GM23338 (cell line): ENCODE measurements at regions not wholly inside any gene's neighbourhood (a gene's known extent, or its start where the extent isn't known, plus 50 kb on each side); places are given as distances from the start of the nearest gene placed in this dataset.

Source experiments
- ATAC-seq: fragments of 200-7000 bp; cut with Tn5 transposase; 3 replicates; pipeline ENCODE4 v1.9.1; 2020
- DNase-seq: peaks from one replicate; pipeline ENCODE4 v3.0.0-alpha.2; 2015; ENCODE audit warnings: low spot score
- H2AFZ ChIP-seq: fragments of 200-600 bp; sonication (generic); 2 replicates; pipeline ENCODE4 v1.8.0; 2016; ENCODE audit warnings: antibody characterized with exemption, mild to moderate bottlenecking, moderate library complexity
- H3F3A ChIP-seq: fragments of 200-600 bp; sonication (generic); replicated peaks from 2 replicates; pipeline ENCODE4 v1.8.0; 2017; ENCODE audit warnings: antibody characterized with exemption, mixed run types, low read depth
- H3K27ac ChIP-seq: fragments of 200-600 bp; sonication (generic); 2 replicates; pipeline ENCODE4 v1.6.1; 2016; ENCODE audit warnings: low read depth
- H3K27me3 ChIP-seq: fragments of 200-600 bp; sonication (generic); 2 replicates; pipeline ENCODE4 v1.8.0; 2016; ENCODE audit warnings: mild to moderate bottlenecking, mixed run types, moderate library complexity; ENCODE audit not compliant: insufficient read depth
- H3K36me3 ChIP-seq: fragments of 200-600 bp; sonication (generic); 2 replicates; pipeline ENCODE4 v1.8.0; 2016; ENCODE audit warnings: mild to moderate bottlenecking; ENCODE audit not compliant: insufficient read depth
- H3K4me1 ChIP-seq: fragments of 200-600 bp; sonication (generic); 2 replicates; pipeline ENCODE4 v1.8.0; 2016; ENCODE audit warnings: mild to moderate bottlenecking, moderate library complexity; ENCODE audit not compliant: insufficient read depth
- H3K4me2 ChIP-seq: fragments of 200-600 bp; sonication (generic); 2 replicates; pipeline ENCODE4 v1.7.1; 2017; ENCODE audit warnings: mixed run types
- H3K4me3 ChIP-seq: fragments of 200-600 bp; sonication (generic); 2 replicates; pipeline ENCODE4 v1.6.1; 2016; ENCODE audit warnings: mixed run types
- H3K79me2 ChIP-seq: fragments of 200-600 bp; sonication (generic); replicated peaks from 2 replicates; pipeline ENCODE4 v1.8.0; 2017; ENCODE audit warnings: mild to moderate bottlenecking; ENCODE audit not compliant: insufficient read depth
- H3K9me2 ChIP-seq: fragments of 200-600 bp; sonication (generic); 2 replicates; pipeline ENCODE4 v1.8.0; 2017; ENCODE audit not compliant: insufficient read depth
- H4K20me1 ChIP-seq: fragments of 200-600 bp; sonication (generic); replicated peaks from 2 replicates; pipeline ENCODE4 v1.8.0; 2017; ENCODE audit warnings: mild to moderate bottlenecking; ENCODE audit not compliant: insufficient read depth
- H3K27ac Mint-ChIP-seq: 2 replicates; pipeline ENCODE4 v1.8.0; 2020; ENCODE audit warnings: inconsistent platforms, mild to moderate bottlenecking, moderate library complexity, mixed read lengths
- H3K27me3 Mint-ChIP-seq: 3 replicates; pipeline ENCODE4 v1.8.0; 2022; ENCODE audit warnings: low read depth, mild to moderate bottlenecking, moderate library complexity, mixed read lengths, inconsistent platforms; ENCODE audit not compliant: insufficient read depth, poor library complexity
- H3K36me3 Mint-ChIP-seq: 3 replicates; pipeline ENCODE4 v1.8.0; 2021; ENCODE audit warnings: low read depth, mild to moderate bottlenecking, inconsistent platforms, moderate library complexity, mixed read lengths
- H3K4me1 Mint-ChIP-seq: 3 replicates; pipeline ENCODE4 v1.8.0; 2020; ENCODE audit warnings: mild to moderate bottlenecking, inconsistent platforms, mixed read lengths
- H3K4me3 Mint-ChIP-seq: 3 replicates; pipeline ENCODE4 v1.8.0; 2021; ENCODE audit warnings: moderate library complexity, mild to moderate bottlenecking, inconsistent platforms, mixed read lengths
- H3K9me3 Mint-ChIP-seq: 3 replicates; pipeline ENCODE4 v1.8.0; 2020; ENCODE audit warnings: moderate library complexity, mild to moderate bottlenecking, inconsistent platforms, mixed read lengths
- CREB1 ChIP-seq: fragments of 250-450 bp; sonication (Bioruptor Pico); IDR thresholded peaks from 2 replicates; pipeline ENCODE4 v1.5.0; 2020; ENCODE audit warnings: low read depth, mild to moderate bottlenecking, moderate library complexity
- EZH2 ChIP-seq: fragments of 200-600 bp; sonication (generic); IDR thresholded peaks from one replicate; pipeline ENCODE4 v1.8.0; 2017; ENCODE audit warnings: antibody characterized with exemption, mild to moderate bottlenecking, low read depth; ENCODE audit not compliant: unreplicated experiment
- EZH2phosphoT487 ChIP-seq: fragments of 200-600 bp; sonication (generic); IDR thresholded peaks from one replicate; pipeline ENCODE4 v1.8.1; 2018; ENCODE audit warnings: antibody characterized with exemption; ENCODE audit not compliant: unreplicated experiment
- JUNB ChIP-seq: IDR thresholded peaks from one replicate; pipeline ENCODE4 v1.6.1; 2016; ENCODE audit warnings: antibody characterized with exemption; ENCODE audit not compliant: unreplicated experiment
- NANOG ChIP-seq: IDR thresholded peaks from 2 replicates; pipeline ENCODE4 v1.6.1; 2016; ENCODE audit warnings: antibody characterized with exemption, borderline replicate concordance
- POLR2AphosphoS5 ChIP-seq: IDR thresholded peaks from 2 replicates; pipeline ENCODE4 v1.6.1; 2016; ENCODE audit warnings: antibody characterized with exemption, low read depth
- STAT1 ChIP-seq: IDR thresholded peaks from one replicate; pipeline ENCODE4 v1.6.1; 2016; ENCODE audit warnings: antibody characterized with exemption; ENCODE audit not compliant: unreplicated experiment
- ZNF114 ChIP-seq: fragments of 250-450 bp; sonication (Bioruptor Pico); IDR thresholded peaks from 2 replicates; pipeline ENCODE4 v1.5.0; 2020; ENCODE audit warnings: mild to moderate bottlenecking, moderate library complexity
- TF ChIP-seq, protein P1 (sequence below): IDR thresholded peaks from one replicate; pipeline ENCODE4 v1.6.1; 2018; ENCODE audit warnings: antibody characterized with exemption; ENCODE audit not compliant: unreplicated experiment
- TF ChIP-seq, protein P2 (sequence below): fragments of 250-450 bp; sonication (Bioruptor Pico); IDR thresholded peaks from 2 replicates; pipeline ENCODE4 v1.5.0; 2020; ENCODE audit warnings: mild to moderate bottlenecking, moderate library complexity
- TF ChIP-seq, protein P3 (sequence below), 2 experiments: fragments of 200-600 bp in 1 of 2; sonication (generic) in 1 of 2; conservative IDR thresholded peaks; 2 replicates each; pipeline versions ENCODE4 v1.5.1 to v1.6.1; 2016 to 2017; ENCODE audit warnings: antibody characterized with exemption in 2 of 2, low read depth in 2 of 2, mild to moderate bottlenecking in 2 of 2, moderate library complexity in 1 of 2

DNA sequence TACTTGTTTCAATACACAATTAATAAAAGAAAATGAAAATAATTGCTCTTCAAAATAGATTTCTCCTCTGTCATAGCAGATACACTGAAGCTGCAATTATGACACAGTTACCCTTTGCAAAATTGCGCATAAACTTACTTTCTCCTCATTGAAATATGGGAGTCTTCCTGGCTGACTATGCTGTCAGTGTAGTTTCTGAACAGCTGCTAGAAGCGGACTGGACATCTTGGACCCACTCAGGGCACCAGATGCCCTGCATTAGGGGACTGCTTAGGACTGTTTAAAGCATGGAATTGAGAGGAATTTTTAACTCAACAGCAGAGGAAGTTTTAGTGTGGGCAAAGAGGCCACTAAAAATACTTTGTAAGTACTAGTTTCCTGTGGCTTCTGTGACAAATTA is 454.9 kb downstream of the ATP23 start (continued):
- TF ChIP-seq, protein P1, sequence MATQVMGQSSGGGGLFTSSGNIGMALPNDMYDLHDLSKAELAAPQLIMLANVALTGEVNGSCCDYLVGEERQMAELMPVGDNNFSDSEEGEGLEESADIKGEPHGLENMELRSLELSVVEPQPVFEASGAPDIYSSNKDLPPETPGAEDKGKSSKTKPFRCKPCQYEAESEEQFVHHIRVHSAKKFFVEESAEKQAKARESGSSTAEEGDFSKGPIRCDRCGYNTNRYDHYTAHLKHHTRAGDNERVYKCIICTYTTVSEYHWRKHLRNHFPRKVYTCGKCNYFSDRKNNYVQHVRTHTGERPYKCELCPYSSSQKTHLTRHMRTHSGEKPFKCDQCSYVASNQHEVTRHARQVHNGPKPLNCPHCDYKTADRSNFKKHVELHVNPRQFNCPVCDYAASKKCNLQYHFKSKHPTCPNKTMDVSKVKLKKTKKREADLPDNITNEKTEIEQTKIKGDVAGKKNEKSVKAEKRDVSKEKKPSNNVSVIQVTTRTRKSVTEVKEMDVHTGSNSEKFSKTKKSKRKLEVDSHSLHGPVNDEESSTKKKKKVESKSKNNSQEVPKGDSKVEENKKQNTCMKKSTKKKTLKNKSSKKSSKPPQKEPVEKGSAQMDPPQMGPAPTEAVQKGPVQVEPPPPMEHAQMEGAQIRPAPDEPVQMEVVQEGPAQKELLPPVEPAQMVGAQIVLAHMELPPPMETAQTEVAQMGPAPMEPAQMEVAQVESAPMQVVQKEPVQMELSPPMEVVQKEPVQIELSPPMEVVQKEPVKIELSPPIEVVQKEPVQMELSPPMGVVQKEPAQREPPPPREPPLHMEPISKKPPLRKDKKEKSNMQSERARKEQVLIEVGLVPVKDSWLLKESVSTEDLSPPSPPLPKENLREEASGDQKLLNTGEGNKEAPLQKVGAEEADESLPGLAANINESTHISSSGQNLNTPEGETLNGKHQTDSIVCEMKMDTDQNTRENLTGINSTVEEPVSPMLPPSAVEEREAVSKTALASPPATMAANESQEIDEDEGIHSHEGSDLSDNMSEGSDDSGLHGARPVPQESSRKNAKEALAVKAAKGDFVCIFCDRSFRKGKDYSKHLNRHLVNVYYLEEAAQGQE, result no peak
- TF ChIP-seq NANOG, result no peak

DNA sequence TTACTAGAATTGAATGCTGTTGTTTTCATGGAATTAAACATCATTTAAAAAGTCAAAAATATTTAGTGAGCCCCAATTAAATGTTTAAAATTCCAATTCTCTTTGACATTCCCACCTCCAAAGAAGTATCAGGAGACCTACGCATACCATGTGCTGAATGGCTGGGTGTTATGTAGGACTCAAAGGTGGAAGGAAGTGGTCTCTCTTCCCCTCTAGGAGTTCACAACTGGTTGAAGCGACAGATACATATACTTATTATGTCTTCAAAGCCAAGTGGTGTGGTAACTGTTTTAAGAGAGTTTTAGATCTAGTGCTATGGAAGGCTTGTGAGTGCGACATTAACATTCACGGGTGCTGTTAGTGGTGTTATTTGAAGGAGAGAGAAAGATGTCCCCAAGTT is 464.0 kb downstream of the ATP23 start:
- Histone ChIP-seq H3F3A (no peaks in the 10 kb centered on the region), H3K4me1 (no peaks in the 10 kb centered on the region), H3K9me2 (no peaks in the 10 kb centered on the region; the same call in none of the 2 replicates), H2AFZ (no peak overlapping the region), H3K4me2 (no peak overlapping the region; the same call in 1 of the 2 replicates), H3K79me2 (no peaks in the 10 kb centered on the region), H3K36me3 (no peaks in the 10 kb centered on the region), H3K27me3 (no peaks in the 10 kb centered on the region), H3K27ac (no peak overlapping the region), H3K4me3 (no peak overlapping the region), H4K20me1 (no peaks in the 10 kb centered on the region)
- Mint-ChIP-seq H3K4me3 (no peak overlapping the region), H3K27ac (no peak overlapping the region), H3K4me1 (peaks cover 15% of the 10 kb centered on the region), H3K36me3 (no peaks in the 10 kb centered on the region), H3K9me3 (no peaks in the 10 kb centered on the region), H3K27me3 (no peaks in the 10 kb centered on the region)
- no peak for DNase-seq
- no peak for ATAC-seq
- TF ChIP-seq, protein P1, result no peak
- TF ChIP-seq NANOG (no peak), EZH2 (no peak), EZH2phosphoT487 (no peak), POLR2AphosphoS5 (no peak), JUNB (no peak), STAT1 (no peak), ZNF114 (CRISPR knock-in tag) (no peak), CREB1 (CRISPR knock-in tag) (no peak)
- TF ChIP-seq, protein P2, sequence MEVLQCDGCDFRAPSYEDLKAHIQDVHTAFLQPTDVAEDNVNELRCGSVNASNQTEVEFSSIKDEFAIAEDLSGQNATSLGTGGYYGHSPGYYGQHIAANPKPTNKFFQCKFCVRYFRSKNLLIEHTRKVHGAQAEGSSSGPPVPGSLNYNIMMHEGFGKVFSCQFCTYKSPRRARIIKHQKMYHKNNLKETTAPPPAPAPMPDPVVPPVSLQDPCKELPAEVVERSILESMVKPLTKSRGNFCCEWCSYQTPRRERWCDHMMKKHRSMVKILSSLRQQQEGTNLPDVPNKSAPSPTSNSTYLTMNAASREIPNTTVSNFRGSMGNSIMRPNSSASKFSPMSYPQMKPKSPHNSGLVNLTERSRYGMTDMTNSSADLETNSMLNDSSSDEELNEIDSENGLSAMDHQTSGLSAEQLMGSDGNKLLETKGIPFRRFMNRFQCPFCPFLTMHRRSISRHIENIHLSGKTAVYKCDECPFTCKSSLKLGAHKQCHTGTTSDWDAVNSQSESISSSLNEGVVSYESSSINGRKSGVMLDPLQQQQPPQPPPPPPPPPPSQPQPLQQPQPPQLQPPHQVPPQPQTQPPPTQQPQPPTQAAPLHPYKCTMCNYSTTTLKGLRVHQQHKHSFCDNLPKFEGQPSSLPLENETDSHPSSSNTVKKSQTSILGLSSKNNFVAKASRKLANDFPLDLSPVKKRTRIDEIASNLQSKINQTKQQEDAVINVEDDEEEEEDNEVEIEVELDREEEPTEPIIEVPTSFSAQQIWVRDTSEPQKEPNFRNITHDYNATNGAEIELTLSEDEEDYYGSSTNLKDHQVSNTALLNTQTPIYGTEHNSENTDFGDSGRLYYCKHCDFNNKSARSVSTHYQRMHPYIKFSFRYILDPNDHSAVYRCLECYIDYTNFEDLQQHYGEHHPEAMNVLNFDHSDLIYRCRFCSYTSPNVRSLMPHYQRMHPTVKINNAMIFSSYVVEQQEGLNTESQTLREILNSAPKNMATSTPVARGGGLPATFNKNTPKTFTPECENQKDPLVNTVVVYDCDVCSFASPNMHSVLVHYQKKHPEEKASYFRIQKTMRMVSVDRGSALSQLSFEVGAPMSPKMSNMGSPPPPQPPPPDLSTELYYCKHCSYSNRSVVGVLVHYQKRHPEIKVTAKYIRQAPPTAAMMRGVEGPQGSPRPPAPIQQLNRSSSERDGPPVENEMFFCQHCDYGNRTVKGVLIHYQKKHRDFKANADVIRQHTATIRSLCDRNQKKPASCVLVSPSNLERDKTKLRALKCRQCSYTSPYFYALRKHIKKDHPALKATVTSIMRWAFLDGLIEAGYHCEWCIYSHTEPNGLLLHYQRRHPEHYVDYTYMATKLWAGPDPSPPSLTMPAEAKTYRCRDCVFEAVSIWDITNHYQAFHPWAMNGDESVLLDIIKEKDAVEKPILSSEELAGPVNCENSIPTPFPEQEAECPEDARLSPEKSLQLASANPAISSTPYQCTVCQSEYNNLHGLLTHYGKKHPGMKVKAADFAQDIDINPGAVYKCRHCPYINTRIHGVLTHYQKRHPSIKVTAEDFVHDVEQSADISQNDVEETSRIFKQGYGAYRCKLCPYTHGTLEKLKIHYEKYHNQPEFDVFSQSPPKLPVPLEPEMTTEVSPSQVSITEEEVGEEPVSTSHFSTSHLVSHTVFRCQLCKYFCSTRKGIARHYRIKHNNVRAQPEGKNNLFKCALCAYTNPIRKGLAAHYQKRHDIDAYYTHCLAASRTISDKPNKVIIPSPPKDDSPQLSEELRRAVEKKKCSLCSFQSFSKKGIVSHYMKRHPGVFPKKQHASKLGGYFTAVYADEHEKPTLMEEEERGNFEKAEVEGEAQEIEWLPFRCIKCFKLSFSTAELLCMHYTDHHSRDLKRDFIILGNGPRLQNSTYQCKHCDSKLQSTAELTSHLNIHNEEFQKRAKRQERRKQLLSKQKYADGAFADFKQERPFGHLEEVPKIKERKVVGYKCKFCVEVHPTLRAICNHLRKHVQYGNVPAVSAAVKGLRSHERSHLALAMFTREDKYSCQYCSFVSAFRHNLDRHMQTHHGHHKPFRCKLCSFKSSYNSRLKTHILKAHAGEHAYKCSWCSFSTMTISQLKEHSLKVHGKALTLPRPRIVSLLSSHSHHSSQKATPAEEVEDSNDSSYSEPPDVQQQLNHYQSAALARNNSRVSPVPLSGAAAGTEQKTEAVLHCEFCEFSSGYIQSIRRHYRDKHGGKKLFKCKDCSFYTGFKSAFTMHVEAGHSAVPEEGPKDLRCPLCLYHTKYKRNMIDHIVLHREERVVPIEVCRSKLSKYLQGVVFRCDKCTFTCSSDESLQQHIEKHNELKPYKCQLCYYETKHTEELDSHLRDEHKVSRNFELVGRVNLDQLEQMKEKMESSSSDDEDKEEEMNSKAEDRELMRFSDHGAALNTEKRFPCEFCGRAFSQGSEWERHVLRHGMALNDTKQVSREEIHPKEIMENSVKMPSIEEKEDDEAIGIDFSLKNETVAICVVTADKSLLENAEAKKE (CRISPR knock-in tag), result no peak
- TF ChIP-seq, protein P3, sequence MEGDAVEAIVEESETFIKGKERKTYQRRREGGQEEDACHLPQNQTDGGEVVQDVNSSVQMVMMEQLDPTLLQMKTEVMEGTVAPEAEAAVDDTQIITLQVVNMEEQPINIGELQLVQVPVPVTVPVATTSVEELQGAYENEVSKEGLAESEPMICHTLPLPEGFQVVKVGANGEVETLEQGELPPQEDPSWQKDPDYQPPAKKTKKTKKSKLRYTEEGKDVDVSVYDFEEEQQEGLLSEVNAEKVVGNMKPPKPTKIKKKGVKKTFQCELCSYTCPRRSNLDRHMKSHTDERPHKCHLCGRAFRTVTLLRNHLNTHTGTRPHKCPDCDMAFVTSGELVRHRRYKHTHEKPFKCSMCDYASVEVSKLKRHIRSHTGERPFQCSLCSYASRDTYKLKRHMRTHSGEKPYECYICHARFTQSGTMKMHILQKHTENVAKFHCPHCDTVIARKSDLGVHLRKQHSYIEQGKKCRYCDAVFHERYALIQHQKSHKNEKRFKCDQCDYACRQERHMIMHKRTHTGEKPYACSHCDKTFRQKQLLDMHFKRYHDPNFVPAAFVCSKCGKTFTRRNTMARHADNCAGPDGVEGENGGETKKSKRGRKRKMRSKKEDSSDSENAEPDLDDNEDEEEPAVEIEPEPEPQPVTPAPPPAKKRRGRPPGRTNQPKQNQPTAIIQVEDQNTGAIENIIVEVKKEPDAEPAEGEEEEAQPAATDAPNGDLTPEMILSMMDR (conservative IDR thresholded peaks at IDR 0.05; ENCODE audit: low read depth in 2 of 2), result no peak
